SK-N-SH (cell line): ENCODE measurements at regions not wholly inside any gene's neighbourhood (a gene's known extent, or its start where the extent isn't known, plus 50 kb on each side); places are given as distances from the start of the nearest gene placed in this dataset.

Source experiments
- CTCF ChIA-PET: fragments of 300-600, 350-600 bp; formaldehyde crosslinking; extraction: SDS; loops from one replicate; lab custom pipeline; 2021; lab: Yijun Ruan, JAX
- POLR2A ChIA-PET: fragments of 350-600 bp; sonication (Branson Sonifier 250); formaldehyde crosslinking; extraction: SDS; loops from one replicate; lab custom pipeline; 2020; ENCODE audit warnings: antibody characterized with exemption, inconsistent platforms; lab: Yijun Ruan, JAX
- DNase-seq: peaks from one replicate; pipeline ENCODE4 v3.0.0; 2012
- H2AFZ ChIP-seq: fragments of 200-600 bp; sonication (generic); 2 replicates; pipeline ENCODE4 v1.8.1; 2016; ENCODE audit warnings: antibody characterized with exemption, mild to moderate bottlenecking, low read depth
- H3F3A ChIP-seq: fragments of 200-600 bp; sonication (generic); replicated peaks from 2 replicates; pipeline ENCODE3; 2016; ENCODE audit warnings: antibody characterized with exemption, mild to moderate bottlenecking; ENCODE audit not compliant: insufficient read depth
- H3K27ac ChIP-seq, 2 experiments: fragments of 200-500 bp in 1 of 2; fragments of 200-600 bp in 1 of 2; sonication (Bioruptor generic) in 1 of 2; sonication (generic), shearing (Covaris generic) in 1 of 2; 2 replicates each; pipeline versions ENCODE4 v1.5.1 to v1.6.1; 2014 to 2016; ENCODE audit warnings: low read depth in 2 of 2, inconsistent platforms in 1 of 2, low read length in 1 of 2, mild to moderate bottlenecking in 1 of 2, mixed read lengths in 1 of 2
- H3K27me3 ChIP-seq: fragments of 200-600 bp; sonication (generic), shearing (Covaris generic); 2 replicates; pipeline ENCODE4 v1.6.1; 2016; ENCODE audit warnings: mixed run types; ENCODE audit not compliant: insufficient read depth
- H3K36me3 ChIP-seq, 2 experiments: fragments of 200-500 bp in 1 of 2; fragments of 200-600 bp in 1 of 2; sonication (Bioruptor generic) in 1 of 2; sonication (generic) in 1 of 2; replicated peaks in 1 of 2; 2 replicates each; pipeline versions ENCODE3 to v1.5.1; 2014 to 2016; ENCODE audit warnings: low read length in 1 of 2, mild to moderate bottlenecking in 1 of 2; ENCODE audit not compliant: insufficient read depth in 2 of 2, control insufficient read depth in 1 of 2
- H3K4me1 ChIP-seq, 2 experiments: fragments of 200-500 bp in 1 of 2; fragments of 200-600 bp in 1 of 2; sonication (Bioruptor generic) in 1 of 2; sonication (generic), shearing (Covaris generic) in 1 of 2; 2 replicates each; pipeline versions ENCODE4 v1.5.1 to v1.6.1; 2014 to 2016; ENCODE audit warnings: low read depth in 1 of 2, low read length in 1 of 2, mixed run types in 1 of 2; ENCODE audit not compliant: insufficient read depth in 2 of 2, control insufficient read depth in 1 of 2
- H3K4me2 ChIP-seq: fragments of 200-600 bp; sonication (generic), shearing (Covaris generic); 2 replicates; pipeline ENCODE4 v1.6.1; 2017; ENCODE audit warnings: mixed run types
- H3K4me3 ChIP-seq, 2 experiments: fragments of 200-500 bp in 1 of 2; fragments of 200-600 bp in 1 of 2; sonication (Bioruptor generic) in 1 of 2; sonication (generic), shearing (Covaris generic) in 1 of 2; 2 replicates each; pipeline versions ENCODE4 v1.5.1 to v1.8.1; 2014 to 2016; ENCODE audit warnings: low read depth in 2 of 2, inconsistent platforms in 1 of 2, low read length in 1 of 2, mild to moderate bottlenecking in 1 of 2, mixed read lengths in 1 of 2, moderate library complexity in 1 of 2
- H3K79me2 ChIP-seq: fragments of 200-600 bp; sonication (generic); 2 replicates; pipeline ENCODE4 v1.8.1; 2017; ENCODE audit warnings: mild to moderate bottlenecking; ENCODE audit not compliant: insufficient read depth
- H3K9ac ChIP-seq: fragments of 200-600 bp; sonication (generic); 2 replicates; pipeline ENCODE4 v1.6.1; 2017; ENCODE audit warnings: mixed run types
- H3K9me2 ChIP-seq: fragments of 200-600 bp; sonication (generic); 2 replicates; pipeline ENCODE4 v1.6.1; 2017; ENCODE audit warnings: mixed run types
- H3K9me3 ChIP-seq: fragments of 200-600 bp; sonication (generic); 2 replicates; pipeline ENCODE4 v1.6.1; 2017; ENCODE audit warnings: mixed run types, mild to moderate bottlenecking, moderate library complexity
- H4K20me1 ChIP-seq: fragments of 200-600 bp; sonication (generic); 2 replicates; pipeline ENCODE4 v1.6.1; 2017; ENCODE audit warnings: mild to moderate bottlenecking, mixed run types; ENCODE audit not compliant: insufficient read depth
- ELF1 ChIP-seq: IDR thresholded peaks from 2 replicates; pipeline ENCODE4 v1.4.0; 2012
- EP300 ChIP-seq, 2 experiments: IDR thresholded peaks; 2 replicates each; pipeline versions ENCODE4 v1.4.0 to v1.6.1; 2012; ENCODE audit warnings: borderline replicate concordance in 1 of 2, low read depth in 1 of 2, low read length in 1 of 2
- EZH2phosphoT487 ChIP-seq: fragments of 200-600 bp; sonication (generic); IDR thresholded peaks from 2 replicates; pipeline ENCODE4 v1.6.1; 2017; ENCODE audit warnings: low read depth, mixed run types, mild to moderate bottlenecking, antibody characterized with exemption, moderate library complexity, borderline replicate concordance
- FOSL2 ChIP-seq: IDR thresholded peaks from 2 replicates; pipeline ENCODE4 v1.4.0; 2012; ENCODE audit warnings: low read depth, mild to moderate bottlenecking, moderate library complexity, borderline replicate concordance
- FOXJ3 ChIP-seq: sonication (generic); formaldehyde crosslinking; IDR thresholded peaks from 2 replicates; pipeline ENCODE4 v1.5.1; 2020; ENCODE audit warnings: mild to moderate bottlenecking, missing genetic modification reagents
- FOXM1 ChIP-seq: IDR thresholded peaks from 2 replicates; pipeline ENCODE4 v1.4.0; 2012; ENCODE audit warnings: low read depth, mild to moderate bottlenecking
- GABPA ChIP-seq: IDR thresholded peaks from 2 replicates; pipeline ENCODE4 v1.4.0; 2012; ENCODE audit warnings: low read depth, mild to moderate bottlenecking
- NRF1 ChIP-seq: IDR thresholded peaks from 2 replicates; pipeline ENCODE4 v1.6.1; 2012; ENCODE audit warnings: low read depth, mild to moderate bottlenecking, low read length
- RAD21 ChIP-seq: IDR thresholded peaks from 2 replicates; pipeline ENCODE4 v1.6.1; 2012; ENCODE audit warnings: mild to moderate bottlenecking, low read length
- RCOR1 ChIP-seq: fragments of 150-350 bp; IDR thresholded peaks from 2 replicates; pipeline ENCODE4 v1.6.1; 2017; ENCODE audit warnings: antibody characterized with exemption, low read length
- RFX5 ChIP-seq: IDR thresholded peaks from 2 replicates; pipeline ENCODE4 v1.6.1; 2012; ENCODE audit warnings: mild to moderate bottlenecking, improper control_type of control experiment, low read length
- RXRA ChIP-seq: IDR thresholded peaks from 2 replicates; pipeline ENCODE4 v1.4.0; 2012; ENCODE audit warnings: low read depth, mild to moderate bottlenecking, borderline replicate concordance
- TAF1 ChIP-seq: IDR thresholded peaks from 2 replicates; pipeline ENCODE4 v1.6.1; 2012; ENCODE audit warnings: low read depth, mild to moderate bottlenecking, low read length, moderate library complexity, borderline replicate concordance
- TCF12 ChIP-seq: IDR thresholded peaks from 2 replicates; pipeline ENCODE4 v1.4.0; 2012
- TEAD4 ChIP-seq: IDR thresholded peaks from 2 replicates; pipeline ENCODE4 v1.4.0; 2012; ENCODE audit warnings: mild to moderate bottlenecking, borderline replicate concordance; ENCODE audit not compliant: insufficient read depth
- YY1 ChIP-seq: IDR thresholded peaks from 2 replicates; pipeline ENCODE4 v1.4.0; 2012; ENCODE audit warnings: low read depth, mild to moderate bottlenecking
- WGBS: methylation state at CpG from one replicate; pipeline ENCODE4 v1.1.6; 2017; ENCODE audit warnings: low lambda C conversion rate; 5-methylcytosine and 5-hydroxymethylcytosine counted together
- TF ChIP-seq, protein P1 (sequence below): IDR thresholded peaks from 2 replicates; pipeline ENCODE4; 2012
- TF ChIP-seq, protein P2 (sequence below): IDR thresholded peaks from 2 replicates; pipeline ENCODE4 v1.4.0; 2012; ENCODE audit warnings: low read depth, borderline replicate concordance
- TF ChIP-seq, protein P3 (sequence below): IDR thresholded peaks from 2 replicates; pipeline ENCODE4 v1.4.0; 2012; ENCODE audit warnings: low read depth
- TF ChIP-seq, protein P4 (sequence below): IDR thresholded peaks from 2 replicates; pipeline ENCODE4 v1.4.0; 2012; ENCODE audit warnings: low read depth, borderline replicate concordance

DNA sequence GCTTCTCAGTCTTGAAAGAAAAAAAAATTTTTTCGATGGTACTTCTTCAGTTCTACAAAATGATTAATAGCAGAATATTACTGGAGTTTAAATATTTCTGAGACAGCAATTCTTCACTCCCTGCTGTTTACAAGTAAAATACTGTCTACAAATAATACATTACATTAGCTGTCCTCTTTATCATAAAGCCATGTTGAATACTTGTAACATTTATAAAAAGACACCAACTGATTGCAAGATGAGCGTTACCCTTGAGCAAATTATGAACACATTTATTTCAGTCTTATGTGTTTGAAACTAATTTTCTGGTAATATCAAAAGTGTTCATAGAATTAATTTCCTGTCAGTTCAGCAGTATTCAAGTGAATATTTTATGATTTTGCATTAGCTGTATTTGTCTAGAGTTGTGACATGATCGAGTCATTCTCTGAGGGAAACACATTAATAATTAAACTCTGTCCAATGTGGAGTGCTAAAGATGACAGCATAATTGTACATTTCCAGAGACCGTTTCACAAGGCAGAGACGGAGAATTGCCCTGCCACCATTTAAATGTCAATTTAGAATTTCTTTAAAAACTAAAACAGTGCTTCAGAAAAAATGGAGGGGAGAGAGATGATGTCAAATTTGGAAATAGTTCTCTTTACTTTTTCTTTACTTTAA is 1359.0 kb upstream of the ADGRL4 start:
- Histone ChIP-seq H3K9ac (no peak overlapping the region), H3K27ac (no peak overlapping the region), H3F3A (no peaks in the 10 kb centered on the region), H3K4me1 (no peaks in the 10 kb centered on the region), H3K27me3 (no peaks in the 10 kb centered on the region), H3K9me2 (no peaks in the 10 kb centered on the region), H3K9me3 (no peaks in the 10 kb centered on the region), H3K36me3 (no peaks in the 10 kb centered on the region), H3K4me2 (no peak overlapping the region), H3K4me3 (no peak overlapping the region), H4K20me1 (no peaks in the 10 kb centered on the region), H3K79me2 (no peaks in the 10 kb centered on the region), H2AFZ (no peak overlapping the region)
- CTCF ChIA-PET: interaction anchor here (1.4 kb wide), 1 partner anchor 11 kb away, joined by 3 read pairs; no protein-coding TSS in a partner anchor
- no peak for DNase-seq
- POLR2A ChIA-PET: no interaction called here
- 67% methylated on average over 5 of the region's 5 CpGs for WGBS
- no peak for TF ChIP-seq TCF12
- TF ChIP-seq, protein P1, sequence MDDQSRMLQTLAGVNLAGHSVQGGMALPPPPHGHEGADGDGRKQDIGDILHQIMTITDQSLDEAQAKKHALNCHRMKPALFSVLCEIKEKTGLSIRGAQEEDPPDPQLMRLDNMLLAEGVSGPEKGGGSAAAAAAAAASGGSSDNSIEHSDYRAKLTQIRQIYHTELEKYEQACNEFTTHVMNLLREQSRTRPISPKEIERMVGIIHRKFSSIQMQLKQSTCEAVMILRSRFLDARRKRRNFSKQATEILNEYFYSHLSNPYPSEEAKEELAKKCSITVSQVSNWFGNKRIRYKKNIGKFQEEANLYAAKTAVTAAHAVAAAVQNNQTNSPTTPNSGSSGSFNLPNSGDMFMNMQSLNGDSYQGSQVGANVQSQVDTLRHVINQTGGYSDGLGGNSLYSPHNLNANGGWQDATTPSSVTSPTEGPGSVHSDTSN: no peak
- TF ChIP-seq FOXJ3 (CRISPR knock-in tag): no peak
- no peak for TF ChIP-seq GABPA
- TF ChIP-seq FOSL2: no peak
- no peak for TF ChIP-seq RFX5
- no peak for TF ChIP-seq YY1
- no peak for TF ChIP-seq EP300 (IDR thresholded peaks at IDR 0.05; ENCODE audit: borderline replicate concordance in 1 of 2, low read depth in 1 of 2, low read length in 1 of 2)
- no peak for TF ChIP-seq EZH2phosphoT487
- TF ChIP-seq, protein P2, sequence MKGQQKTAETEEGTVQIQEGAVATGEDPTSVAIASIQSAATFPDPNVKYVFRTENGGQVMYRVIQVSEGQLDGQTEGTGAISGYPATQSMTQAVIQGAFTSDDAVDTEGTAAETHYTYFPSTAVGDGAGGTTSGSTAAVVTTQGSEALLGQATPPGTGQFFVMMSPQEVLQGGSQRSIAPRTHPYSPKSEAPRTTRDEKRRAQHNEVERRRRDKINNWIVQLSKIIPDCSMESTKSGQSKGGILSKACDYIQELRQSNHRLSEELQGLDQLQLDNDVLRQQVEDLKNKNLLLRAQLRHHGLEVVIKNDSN: no peak
- TF ChIP-seq RXRA: no peak
- no peak for TF ChIP-seq RAD21
- no peak for TF ChIP-seq ELF1
- TF ChIP-seq, protein P3, sequence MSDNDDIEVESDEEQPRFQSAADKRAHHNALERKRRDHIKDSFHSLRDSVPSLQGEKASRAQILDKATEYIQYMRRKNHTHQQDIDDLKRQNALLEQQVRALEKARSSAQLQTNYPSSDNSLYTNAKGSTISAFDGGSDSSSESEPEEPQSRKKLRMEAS: no peak
- no peak for TF ChIP-seq FOXM1
- TF ChIP-seq NRF1: no peak
- no peak for TF ChIP-seq TAF1
- TF ChIP-seq, protein P4, sequence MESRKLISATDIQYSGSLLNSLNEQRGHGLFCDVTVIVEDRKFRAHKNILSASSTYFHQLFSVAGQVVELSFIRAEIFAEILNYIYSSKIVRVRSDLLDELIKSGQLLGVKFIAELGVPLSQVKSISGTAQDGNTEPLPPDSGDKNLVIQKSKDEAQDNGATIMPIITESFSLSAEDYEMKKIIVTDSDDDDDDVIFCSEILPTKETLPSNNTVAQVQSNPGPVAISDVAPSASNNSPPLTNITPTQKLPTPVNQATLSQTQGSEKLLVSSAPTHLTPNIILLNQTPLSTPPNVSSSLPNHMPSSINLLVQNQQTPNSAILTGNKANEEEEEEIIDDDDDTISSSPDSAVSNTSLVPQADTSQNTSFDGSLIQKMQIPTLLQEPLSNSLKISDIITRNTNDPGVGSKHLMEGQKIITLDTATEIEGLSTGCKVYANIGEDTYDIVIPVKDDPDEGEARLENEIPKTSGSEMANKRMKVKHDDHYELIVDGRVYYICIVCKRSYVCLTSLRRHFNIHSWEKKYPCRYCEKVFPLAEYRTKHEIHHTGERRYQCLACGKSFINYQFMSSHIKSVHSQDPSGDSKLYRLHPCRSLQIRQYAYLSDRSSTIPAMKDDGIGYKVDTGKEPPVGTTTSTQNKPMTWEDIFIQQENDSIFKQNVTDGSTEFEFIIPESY: no peak
- TF ChIP-seq RCOR1: no peak
- no peak for TF ChIP-seq TEAD4
